ENCODE measurements at regions not wholly inside any gene's neighbourhood (a gene's known extent, or its start where the extent isn't known, plus 50 kb on each side); places are given as distances from the start of the nearest gene placed in this dataset.

DNA sequence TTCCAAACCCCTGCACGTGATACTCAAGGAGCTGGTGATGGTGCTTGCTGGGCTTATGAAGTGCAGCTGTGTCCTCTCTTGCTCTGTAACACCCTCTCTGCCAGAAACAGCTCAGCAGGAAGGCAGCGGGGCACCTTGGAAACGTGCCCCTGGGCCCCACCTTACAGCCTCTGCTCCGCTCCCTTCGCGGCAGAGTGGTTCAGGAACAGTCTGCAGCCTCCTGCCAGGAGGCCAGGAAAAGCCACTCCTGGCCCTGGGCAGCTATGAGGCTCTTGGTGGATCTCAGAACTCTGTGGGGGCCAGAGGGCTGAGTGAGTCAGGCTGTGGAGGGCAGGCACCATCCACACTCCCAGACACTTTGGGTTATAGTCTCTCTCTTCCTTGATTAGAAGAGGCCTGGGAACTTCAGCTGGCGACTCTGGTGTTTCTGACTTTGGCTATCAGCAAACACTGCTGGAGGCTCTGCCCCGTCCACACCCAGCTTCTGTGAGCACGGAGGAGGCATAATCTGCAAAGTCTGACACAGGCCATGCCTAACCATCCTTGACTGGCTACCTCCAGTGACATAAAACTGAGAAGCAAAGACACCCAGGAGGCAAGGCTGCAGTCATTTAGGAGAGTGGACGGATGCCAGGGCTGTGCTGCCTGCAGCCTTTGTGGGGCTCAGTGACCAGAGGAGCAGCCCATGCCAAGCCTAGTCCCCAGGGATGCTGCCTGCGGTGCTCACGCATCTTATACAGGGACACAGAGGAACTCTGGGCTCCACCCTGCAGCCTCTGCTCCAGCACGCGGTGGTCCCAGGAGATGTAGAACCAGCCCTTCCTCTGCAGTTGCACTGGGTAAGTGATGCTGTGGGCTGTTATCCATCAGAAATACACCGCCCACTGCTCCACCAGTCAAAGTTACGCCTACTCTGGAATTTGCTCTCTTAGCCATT is 65.3 kb downstream of the METRNL start:
- TF ChIP-seq, protein P1, sequence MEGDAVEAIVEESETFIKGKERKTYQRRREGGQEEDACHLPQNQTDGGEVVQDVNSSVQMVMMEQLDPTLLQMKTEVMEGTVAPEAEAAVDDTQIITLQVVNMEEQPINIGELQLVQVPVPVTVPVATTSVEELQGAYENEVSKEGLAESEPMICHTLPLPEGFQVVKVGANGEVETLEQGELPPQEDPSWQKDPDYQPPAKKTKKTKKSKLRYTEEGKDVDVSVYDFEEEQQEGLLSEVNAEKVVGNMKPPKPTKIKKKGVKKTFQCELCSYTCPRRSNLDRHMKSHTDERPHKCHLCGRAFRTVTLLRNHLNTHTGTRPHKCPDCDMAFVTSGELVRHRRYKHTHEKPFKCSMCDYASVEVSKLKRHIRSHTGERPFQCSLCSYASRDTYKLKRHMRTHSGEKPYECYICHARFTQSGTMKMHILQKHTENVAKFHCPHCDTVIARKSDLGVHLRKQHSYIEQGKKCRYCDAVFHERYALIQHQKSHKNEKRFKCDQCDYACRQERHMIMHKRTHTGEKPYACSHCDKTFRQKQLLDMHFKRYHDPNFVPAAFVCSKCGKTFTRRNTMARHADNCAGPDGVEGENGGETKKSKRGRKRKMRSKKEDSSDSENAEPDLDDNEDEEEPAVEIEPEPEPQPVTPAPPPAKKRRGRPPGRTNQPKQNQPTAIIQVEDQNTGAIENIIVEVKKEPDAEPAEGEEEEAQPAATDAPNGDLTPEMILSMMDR (IDR thresholded peaks at IDR 0.05) = no peak
- TF ChIP-seq POLR2A (IDR thresholded peaks at IDR 0.05) = no peak
